HG03354 (cell line): ENCODE measurements at regions not wholly inside any gene's neighbourhood (a gene's known extent, or its start where the extent isn't known, plus 50 kb on each side); places are given as distances from the start of the nearest gene placed in this dataset.

Experiments
- ATAC-seq: cut with Tn5 transposase; IDR thresholded peaks from one replicate; pipeline ENCODE4 v1.9.1; 2021; ENCODE audit warnings: mild to moderate bottlenecking; ENCODE audit not compliant: unreplicated experiment, poor library complexity, severe bottlenecking

DNA sequence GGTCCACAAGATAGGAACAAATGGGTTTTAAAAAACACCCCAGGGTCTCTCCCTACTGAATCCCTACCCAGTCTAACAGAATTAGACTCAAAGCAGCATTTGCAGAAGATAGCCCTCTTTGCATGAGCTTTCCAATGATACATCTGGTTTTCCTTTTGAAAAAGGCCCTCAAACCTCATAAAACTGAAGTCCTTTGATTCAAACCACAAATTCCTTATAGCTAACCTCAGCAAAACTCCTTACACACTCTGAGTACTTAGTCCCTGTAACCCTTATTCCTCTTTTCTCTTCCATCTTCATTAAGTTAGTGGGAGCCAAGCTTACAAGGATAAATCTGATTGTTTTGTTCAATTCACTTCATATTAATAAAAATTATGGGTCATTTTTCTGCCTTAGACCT lies 90.5 kb upstream of the TNC start:
- ATAC-seq, result no peak

DNA sequence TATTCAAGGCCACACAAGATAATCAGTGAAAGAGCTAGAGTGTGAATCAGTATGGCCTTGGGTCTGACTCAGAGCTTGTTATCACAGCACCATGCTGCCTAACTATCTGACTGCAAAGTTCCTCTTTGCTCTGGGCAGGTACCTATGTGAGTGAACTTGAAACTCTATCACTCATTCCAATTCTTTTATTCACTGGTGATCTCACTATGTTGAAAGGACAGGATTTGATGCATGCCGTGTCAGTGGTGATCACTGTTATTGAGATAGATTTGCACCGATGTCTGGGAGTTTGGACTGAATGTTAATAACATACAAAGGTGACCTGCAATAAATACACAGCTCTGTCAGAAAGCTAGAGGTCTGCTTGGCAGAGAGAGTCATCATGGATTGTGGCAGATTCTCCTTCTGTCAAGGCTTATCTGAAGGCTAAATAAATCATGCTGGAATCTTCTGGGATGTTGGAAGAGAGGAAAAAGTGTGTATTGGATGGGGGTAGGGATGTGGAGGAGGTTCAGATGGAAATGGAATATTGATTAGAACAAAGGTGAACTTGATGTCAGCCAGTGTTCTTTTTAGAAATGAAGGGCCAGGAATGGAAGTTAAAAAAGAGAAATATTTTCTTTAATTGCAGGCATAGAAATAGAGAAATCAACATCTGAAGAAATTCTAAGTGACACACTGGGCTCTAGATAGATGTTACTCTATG lies 91.8 kb upstream of the TNC start:
- peak; percentile 59 for ATAC-seq

DNA sequence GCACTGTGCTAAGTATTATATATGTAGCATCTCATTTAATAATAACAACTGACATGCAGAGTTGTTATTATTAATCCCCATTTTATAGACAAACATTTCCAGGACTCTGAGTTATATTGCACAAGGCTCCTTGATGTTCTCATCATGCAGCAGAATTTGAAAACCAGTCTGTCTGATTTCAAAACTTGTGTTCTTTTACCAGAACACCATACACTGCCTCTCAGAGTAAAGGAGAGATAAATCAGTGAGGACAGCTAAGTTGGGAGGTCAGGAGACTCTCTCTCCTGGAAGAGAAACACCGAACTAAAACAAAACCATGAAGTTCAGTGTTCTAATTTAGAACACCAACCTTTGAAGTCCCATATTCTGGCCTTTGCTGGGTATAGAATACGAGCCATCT lies 92.7 kb upstream of the TNC start:
- no peak for ATAC-seq

DNA sequence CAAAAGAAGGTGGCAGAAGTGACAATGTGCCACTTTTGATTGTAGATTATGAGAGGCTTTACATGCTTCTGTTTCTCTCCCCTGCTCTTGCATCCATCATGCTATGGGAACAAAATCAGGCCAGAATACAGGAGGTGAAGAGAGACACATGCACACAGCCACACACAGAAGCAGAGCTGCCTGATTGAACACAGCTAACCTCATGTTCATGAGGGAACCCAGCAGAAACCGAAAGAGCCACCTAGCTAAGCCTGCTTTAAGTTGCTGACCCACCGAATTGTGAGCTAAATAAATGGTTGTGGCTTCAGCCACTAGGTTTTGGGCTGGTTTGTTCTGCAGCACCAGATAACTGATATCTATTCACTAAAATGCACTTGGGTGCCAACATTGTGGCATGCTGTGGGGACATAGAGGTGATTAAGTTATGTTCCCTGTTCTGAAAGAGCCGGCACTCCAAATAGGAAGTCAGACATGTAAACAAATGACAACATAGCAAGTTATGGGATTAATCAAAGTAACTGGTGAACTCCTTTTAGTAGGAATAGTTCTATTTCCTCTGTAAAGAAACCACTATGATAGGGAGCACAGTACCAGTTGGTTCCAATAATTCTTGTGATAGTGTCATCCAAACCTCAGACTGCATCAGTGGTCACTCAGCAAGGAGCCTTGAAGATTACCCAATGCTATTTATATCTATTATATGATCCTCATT lies 93.6 kb upstream of the TNC start:
- peak; percentile 70 for ATAC-seq

DNA sequence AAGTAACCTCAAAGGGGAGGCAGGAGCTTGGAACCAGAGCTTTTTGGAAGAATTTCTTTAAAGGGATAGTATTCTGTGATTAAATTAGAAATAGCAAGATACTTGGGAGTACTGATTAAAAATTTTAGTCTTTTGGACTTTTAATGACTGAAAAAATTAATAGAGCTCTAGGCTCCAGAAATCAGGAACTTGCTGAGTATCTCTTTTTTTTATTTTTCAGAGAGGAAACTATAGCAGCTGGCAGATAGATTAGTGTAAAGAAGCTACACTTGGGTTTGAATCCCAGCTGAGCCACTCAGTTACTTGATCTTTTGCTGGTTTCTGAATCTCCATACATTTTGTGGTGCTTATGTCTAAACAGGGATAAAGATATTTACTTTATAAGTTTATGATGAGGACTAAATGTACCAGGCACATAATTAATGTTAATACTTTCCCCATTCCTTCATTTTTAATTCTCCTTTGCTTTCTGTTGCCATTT lies 94.2 kb upstream of the TNC start:
- ATAC-seq, result no peak

DNA sequence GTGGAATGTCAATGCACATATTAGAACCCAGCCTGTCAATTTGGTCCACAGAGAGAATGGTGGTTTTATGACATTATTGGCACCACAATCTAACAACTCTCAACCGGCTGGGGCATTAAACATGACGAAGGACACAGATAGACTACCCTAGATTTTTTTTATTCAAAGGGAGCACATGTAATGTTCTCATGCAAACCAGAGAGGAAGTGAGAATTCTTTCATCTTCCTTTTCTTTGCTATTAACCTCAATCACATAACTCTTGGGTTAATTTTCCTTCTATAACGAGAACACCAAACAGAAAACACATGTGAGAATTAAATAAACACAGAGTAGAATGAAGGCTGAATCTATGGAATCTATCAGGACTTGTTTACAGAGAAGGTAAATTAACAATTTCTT lies 94.9 kb upstream of the TNC start:
- ATAC-seq, result no peak

DNA sequence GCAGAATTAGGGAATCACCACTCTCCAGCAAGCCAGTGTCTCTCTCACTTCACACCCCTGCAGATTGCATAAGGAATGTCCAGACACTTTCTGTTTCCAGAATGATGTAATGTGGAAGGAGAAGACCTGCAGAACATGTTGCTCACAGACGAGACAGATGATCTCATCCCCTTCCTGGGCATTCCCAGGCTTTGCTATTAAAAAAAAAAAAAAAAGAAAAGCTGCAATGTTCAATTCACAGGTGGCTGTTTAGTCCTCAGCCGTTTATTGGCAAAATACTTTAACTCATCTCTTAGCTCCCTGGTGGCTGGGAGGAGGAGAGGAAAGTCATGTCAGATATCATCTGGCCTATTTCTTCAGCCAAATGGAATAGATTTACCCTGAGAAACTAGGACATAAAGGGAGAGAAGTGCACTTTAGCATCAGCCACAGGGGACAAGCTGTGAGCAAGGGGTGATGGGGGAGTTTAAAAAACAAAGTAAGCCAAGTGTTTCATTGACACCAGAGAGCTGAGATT lies 95.9 kb upstream of the TNC start:
- ATAC-seq, result no peak

DNA sequence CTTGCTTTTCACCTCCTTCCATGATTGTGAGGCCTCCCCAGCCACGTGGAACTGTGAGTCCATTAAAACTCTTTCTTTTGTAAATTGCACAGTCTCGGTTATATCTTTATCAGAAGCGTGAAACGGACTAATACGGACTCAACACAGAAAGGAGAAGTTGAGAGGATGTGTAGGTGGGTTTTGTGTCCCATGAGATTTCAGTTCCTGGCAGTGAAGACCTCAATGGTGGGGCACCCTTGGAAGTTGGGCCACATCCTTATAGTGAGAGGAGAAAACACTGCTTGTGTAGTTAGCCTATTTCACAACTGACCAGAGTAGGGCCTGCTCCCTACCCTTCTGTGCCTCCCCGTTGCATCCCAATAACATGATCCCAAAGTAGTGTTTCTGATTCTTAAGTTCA lies 98.9 kb upstream of the TNC start:
- ATAC-seq, result no peak

DNA sequence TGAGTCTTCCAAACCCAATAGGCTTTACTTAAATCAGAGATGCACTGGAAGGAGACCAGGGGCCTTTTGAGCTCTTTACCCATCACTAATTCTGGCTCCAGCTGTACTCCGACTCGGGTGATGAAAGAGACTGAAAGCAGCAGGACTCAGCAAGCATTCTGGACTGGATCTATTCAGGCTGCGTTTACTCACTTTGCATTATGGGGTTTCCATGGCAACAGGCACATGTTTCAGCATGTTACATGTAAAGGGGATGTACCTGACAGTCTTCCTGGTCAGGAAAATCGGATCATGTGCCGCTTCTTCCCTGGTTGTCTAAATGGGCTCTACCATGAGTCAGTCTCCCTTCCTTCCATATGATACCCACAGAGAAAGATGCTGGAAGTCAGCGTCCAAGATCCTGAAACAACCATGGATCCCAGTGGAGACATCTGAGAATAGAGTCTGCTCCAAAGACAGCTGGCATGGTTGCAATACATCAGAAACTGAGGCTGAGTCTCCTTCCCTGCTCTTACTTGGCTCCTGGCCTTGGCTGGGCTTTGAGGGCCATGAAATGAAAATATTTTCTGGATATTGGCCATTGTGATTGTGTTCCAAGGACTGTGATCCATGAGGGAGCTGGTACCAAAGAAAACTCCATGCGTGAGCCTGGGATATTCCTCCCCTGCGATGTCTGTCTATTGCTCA lies 102.5 kb upstream of the TNC start:
- ATAC-seq, result no peak

DNA sequence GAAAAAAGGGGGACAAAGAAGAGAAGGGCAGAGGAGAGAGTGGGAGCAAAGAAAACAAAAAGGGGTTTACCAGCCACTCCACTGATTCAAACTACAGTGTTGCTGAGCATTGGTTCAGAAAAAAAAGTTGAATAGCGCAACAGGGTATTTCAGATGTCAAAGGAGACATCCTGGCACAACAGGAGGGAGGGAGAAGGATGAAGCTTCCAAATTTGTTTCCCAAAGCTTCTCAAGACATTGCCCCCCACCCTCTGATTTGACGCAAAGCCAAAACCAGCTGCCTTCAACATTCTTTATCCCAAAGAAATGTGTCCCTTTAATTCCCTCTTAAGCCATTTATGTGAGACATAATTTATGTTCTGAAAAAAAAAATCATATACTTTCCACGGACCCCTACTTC lies 105.5 kb upstream of the TNC start:
- no peak for ATAC-seq

DNA sequence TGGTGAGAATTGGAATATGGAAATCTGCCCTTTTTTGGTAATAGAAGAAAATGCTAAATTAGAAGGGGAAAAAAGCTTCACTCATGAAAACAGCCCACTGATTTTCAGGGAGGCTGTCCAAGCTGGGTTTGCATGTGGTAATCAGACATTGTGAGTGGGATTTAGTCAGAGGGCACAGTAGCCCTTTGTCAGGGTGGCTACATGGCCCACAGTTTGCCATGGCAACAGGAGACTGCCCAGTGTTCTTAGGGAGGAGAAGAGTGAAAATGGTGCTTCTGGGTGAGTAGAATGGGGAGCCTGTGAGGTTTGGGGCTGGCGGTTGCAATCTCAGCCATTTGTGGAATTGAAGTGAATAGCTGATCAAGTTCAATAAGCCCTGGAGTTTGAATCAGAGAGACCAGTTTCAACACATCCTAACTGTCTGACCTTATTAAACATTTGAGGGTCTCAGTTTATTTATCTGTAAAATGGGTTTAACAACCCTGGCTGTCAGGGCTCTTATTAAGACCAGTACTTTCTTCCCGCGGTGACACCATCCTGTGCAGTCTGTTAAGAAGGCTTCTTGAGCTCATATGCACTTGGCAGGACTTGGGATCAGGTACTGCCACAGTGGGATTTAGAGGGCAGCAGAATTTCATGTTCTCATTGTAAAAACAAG lies 107.6 kb upstream of the TNC start:
- ATAC-seq, result no peak

DNA sequence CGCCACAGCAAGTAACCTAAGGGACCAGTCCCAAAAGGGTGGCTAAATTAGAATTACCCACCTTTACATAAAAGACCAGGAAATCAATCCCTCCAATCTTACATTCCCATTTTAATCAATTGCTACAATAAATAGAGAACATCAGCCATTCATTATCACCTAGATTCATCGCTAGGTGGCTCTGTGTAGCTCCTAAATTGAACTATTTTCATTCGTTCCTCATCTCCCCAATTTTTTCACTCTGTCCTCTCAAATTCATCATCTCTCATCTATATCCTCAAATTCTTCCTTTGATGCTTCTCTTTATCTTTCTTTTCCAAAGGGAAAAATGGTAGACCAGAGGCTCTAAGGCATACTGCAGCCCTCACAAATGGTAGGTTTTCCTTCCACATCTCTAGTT lies 108.2 kb upstream of the TNC start:
- ATAC-seq, result no peak

DNA sequence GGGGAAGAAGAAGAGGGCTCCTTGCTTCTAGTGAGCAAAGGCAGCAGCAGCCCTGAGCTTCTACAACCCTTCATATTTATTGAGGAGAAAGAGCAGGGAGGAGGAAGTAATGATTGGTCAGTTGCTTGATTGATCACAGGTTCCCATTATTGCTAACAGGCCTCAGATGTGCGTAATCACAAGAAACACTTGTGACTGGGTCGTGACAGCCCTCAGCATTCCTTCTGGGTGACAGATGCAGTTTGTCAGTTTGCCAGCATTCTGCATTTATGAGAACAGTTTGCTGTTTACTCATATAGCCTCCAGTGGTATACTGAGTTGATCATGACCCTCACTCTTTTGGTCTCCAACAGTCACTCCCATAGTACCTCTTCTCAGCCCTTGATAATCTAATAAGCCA lies 111.5 kb upstream of the TNC start:
- no peak for ATAC-seq

DNA sequence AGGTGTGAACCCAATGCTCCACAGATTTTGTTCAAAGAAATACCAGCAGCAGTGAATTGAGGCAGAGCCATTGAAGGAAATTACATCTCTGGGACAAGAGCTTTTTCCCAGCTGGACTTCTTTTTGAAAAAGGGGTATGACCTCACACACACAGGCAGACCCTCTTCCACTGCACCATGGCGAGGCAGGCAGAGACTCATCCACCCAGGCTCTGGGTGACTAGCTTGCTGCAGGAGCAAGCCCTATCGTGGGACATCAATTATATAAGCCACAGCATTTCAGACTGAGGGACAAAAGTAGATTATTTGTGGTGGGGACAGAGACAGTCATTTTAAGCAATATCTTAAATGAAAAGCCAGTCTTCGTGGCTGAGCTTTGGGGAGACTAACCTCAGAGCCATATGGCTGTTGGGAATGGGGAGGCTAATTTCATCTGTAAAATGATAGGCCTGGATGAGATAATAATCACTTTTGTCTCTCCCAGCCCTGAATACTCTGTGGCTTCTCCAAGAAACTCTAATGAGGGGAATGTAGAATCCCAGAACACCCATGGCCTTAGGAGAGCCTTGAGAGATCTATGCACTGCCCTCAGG lies 113.1 kb upstream of the TNC start:
- no peak for ATAC-seq

DNA sequence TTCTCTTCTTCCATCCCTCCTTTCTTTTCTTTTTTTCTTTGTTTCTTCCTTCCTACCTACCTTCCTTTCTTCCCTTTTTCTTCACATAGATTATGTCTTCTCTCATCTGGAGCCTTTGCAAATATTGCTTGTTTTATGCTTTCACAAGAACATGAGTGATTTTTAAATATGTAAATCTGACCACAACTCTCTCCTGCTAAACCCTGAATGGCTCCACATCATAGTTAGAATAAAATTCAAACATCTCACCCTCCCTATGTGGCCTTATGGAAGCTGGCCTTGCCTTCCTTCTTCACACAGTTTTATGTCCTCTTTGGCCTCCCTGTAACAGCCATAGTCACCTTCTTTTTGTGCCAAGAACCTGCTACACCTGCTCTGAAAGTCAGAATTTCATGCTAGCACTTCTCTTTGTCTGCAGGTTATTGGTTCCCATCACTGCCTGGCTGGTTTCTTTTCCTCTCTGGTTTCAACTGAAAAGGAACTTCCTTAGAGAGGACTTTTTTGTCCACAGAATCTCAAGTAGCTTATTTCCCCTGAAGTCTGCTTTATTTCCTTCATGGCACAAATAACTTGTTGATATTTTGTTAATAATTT lies 114.3 kb upstream of the TNC start:
- no peak for ATAC-seq

DNA sequence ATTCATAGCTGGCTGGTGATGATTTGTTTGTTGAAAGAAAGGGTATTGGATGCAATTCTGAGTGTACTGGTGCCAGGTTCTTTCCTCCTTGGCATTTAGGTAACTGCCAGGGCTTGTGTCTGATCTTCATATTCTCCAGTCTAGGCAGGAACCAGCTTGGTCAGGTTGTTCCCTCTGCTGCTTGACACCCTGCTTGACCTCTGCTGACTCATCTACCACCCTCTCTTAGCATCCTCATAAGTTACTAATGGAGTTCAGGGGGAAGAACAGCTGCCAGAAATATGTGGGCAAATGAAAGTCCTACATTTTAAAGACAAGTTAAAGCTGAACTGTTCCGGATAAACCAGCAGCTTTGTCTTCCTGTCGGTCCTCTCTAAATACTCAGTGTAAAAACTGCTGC lies 116.1 kb upstream of the TNC start:
- peak; percentile 94 for ATAC-seq

DNA sequence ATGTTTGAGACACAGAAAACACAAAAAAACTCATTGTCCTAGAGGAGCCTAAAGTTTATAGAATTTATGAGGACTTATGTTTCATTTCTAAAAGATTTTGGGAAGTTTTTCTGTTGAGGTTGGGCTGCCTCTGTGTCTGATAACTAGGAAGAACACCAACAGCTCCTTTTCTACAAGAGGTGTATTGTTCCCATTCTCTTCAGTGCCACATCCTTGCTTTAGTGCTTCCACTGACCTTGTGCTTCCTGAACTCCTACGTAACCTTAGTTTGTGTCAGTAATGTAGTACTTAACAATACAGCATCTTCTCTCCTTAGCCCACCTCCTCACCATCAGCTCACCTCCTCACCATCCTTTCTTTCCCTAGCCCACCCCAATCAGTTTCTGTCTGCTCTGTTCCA lies 117.3 kb upstream of the TNC start:
- no peak for ATAC-seq

DNA sequence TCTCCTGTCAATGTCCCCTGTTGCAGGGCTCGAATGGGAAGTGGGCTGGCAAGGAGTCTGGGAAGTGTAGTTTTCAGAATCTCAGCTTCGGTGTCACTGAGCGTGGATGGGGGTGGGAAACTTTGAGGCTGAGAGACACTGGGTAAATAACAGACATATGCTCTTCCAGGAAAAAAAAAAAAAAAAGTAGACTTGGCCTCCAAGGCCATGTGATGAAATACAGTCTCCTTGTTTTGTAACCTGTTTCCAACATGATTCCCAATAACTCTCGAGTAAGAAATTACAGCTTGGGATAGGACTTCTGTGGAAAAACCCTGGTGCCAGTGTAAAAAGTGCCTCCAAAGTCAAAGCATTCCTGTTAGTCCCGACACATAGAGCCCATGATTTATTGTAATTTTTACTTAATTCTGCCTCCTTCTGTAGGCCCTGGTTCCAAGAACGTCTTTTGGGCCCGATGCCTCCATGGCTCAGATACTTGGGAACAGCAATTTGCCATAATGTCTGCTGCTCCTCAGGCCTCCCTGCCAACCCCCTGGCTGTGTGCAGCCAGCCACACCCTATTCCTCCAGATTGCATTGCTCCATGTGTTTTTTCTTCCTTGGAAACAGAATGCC lies 119.5 kb upstream of the TNC start:
- ATAC-seq, result no peak

DNA sequence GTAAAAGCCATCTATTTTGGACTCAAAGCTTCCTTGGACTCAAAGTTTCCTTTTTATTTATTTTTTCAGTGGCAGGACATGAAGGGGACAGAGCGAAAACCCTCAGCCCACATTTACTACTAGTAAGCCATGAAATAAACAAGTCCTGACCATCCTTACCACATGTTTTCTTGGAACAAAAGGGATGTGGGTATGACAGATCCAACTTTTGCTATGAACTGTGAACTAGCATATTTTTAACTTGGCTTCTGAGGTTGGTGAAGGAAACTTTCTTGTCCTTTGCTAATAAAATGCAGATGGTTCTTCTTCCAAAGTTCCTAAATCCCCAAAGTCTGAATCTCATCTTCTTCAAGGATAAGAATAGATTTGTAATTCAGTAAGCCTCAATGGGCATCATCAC lies 122.7 kb upstream of the TNC start:
- no peak for ATAC-seq
